GM12878 (cell line): ENCODE measurements at regions not wholly inside any gene's neighbourhood (a gene's known extent, or its start where the extent isn't known, plus 50 kb on each side); places are given as distances from the start of the nearest gene placed in this dataset.

ENCODE experiments used
- ATAC-seq: fragments of 200-7000 bp; cut with Tn5 transposase; 3 replicates; pipeline ENCODE4 v1.9.1; 2020; ENCODE audit warnings: mild to moderate bottlenecking, moderate library complexity
- BruUV-seq: library from RNA; stranded (reverse); fragments of 400-500 nt; replicated peaks from 2 replicates; lab custom pipeline; 2021; lab: Mats Ljungman, UMichigan
- CTCF ChIA-PET: fragments of 300-600 bp; sonication (Branson Sonifier 250); formaldehyde crosslinking; extraction: SDS; loops from one replicate; lab custom pipeline; 2021; ENCODE audit warnings: inconsistent platforms; lab: Yijun Ruan, JAX
- POLR2A ChIA-PET: fragments of 350-600 bp; formaldehyde crosslinking; extraction: SDS; loops from one replicate; lab custom pipeline; 2021; ENCODE audit warnings: inconsistent platforms; lab: Charles Lee
- RAD21 ChIA-PET: fragments of 300-600 bp; sonication (Branson Sonifier 250); formaldehyde crosslinking; loops from one replicate; lab custom pipeline; 2023; ENCODE audit warnings: antibody characterized with exemption; ENCODE audit not compliant: unreplicated experiment; lab: Charles Lee
- SMC1A ChIA-PET: fragments of 300-600 bp; sonication (Branson Sonifier 250); formaldehyde crosslinking; loops from one replicate; lab custom pipeline; 2023; ENCODE audit not compliant: unreplicated experiment, uncharacterized antibody; lab: Charles Lee
- DNase-seq: peaks from one replicate; pipeline ENCODE4 v3.0.0-alpha.2; 2011; ENCODE audit warnings: low read depth, low spot score
- FAIRE-seq: peaks from 3 replicates; lab custom pipeline; 2011; peaks lifted over from hg19 to GRCh38; lab: Jason Lieb, UNC
- H2AFZ ChIP-seq: 2 replicates; pipeline ENCODE4 v1.6.0; 2011; ENCODE audit warnings: low read depth, low read length, control low read depth; ENCODE audit not compliant: control insufficient read depth
- H3K27ac ChIP-seq: 2 replicates; pipeline ENCODE4 v1.5.1; 2011; ENCODE audit warnings: control low read depth; ENCODE audit not compliant: control insufficient read depth, insufficient read depth
- H3K27me3 ChIP-seq, 2 experiments: replicated peaks in 1 of 2; 2 replicates each; pipeline versions ENCODE4 v1.6.0 to v1.6.1; 2011; ENCODE audit warnings: low read length in 1 of 2; ENCODE audit not compliant: control insufficient read depth in 2 of 2, insufficient read depth in 2 of 2
- H3K36me3 ChIP-seq, 2 experiments: 2 replicates each; pipeline ENCODE4 v1.5.1; 2011; ENCODE audit warnings: low read length in 1 of 2; ENCODE audit not compliant: control insufficient read depth in 2 of 2, insufficient read depth in 2 of 2
- H3K4me1 ChIP-seq: 2 replicates; pipeline ENCODE4 v1.6.1; 2011; ENCODE audit warnings: mild to moderate bottlenecking, low read length, moderate library complexity, mixed read lengths; ENCODE audit not compliant: control insufficient read depth, insufficient read depth
- H3K4me2 ChIP-seq: 2 replicates; pipeline ENCODE4 v1.6.0; 2011; ENCODE audit warnings: control low read depth; ENCODE audit not compliant: control insufficient read depth, insufficient read depth
- H3K4me3 ChIP-seq: fragments of 200-600 bp; sonication (generic); 2 replicates; pipeline ENCODE4 v1.5.1; 2016
- H3K79me2 ChIP-seq: 2 replicates; pipeline ENCODE4 v1.6.0; 2011; ENCODE audit warnings: low read length; ENCODE audit not compliant: control insufficient read depth, insufficient read depth
- H3K9ac ChIP-seq: 2 replicates; pipeline ENCODE4 v1.8.0; 2011; ENCODE audit warnings: low read length, control low read depth, mixed read lengths; ENCODE audit not compliant: control insufficient read depth, insufficient read depth
- H3K9me3 ChIP-seq: replicated peaks from 3 replicates; pipeline ENCODE4 v1.5.1; 2011; ENCODE audit warnings: mild to moderate bottlenecking, low read length; ENCODE audit not compliant: control insufficient read depth, insufficient read depth
- H4K20me1 ChIP-seq: 2 replicates; pipeline ENCODE4 v1.6.0; 2011; ENCODE audit not compliant: control insufficient read depth, insufficient read depth
- BRCA1 ChIP-seq: IDR thresholded peaks from 2 replicates; pipeline ENCODE4 v1.6.1; 2011; ENCODE audit warnings: low read depth, low read length, improper control_type of control experiment
- DPF2 ChIP-seq: fragments of 450-650 bp; IDR thresholded peaks from 2 replicates; pipeline ENCODE4 v1.6.1; 2017; ENCODE audit warnings: mild to moderate bottlenecking
- EP300 ChIP-seq, 2 experiments: fragments of 150-350 bp in 1 of 2; IDR thresholded peaks; 2 replicates each; pipeline ENCODE4 v1.6.1; 2011 to 2012; ENCODE audit warnings: low read depth in 2 of 2, low read length in 2 of 2, borderline replicate concordance in 1 of 2, improper control_type of control experiment in 1 of 2, inconsistent platforms in 1 of 2; ENCODE audit not compliant: control insufficient read depth in 1 of 2
- EZH2 ChIP-seq: IDR thresholded peaks from 2 replicates; pipeline ENCODE4 v1.6.1; 2012; ENCODE audit warnings: low read depth, mild to moderate bottlenecking, control low read depth, inconsistent platforms, low read length, borderline replicate concordance; ENCODE audit not compliant: control insufficient read depth
- FOXK2 ChIP-seq: fragments of 450-650 bp; IDR thresholded peaks from 2 replicates; pipeline ENCODE4 v1.6.1; 2017; ENCODE audit warnings: mild to moderate bottlenecking, moderate library complexity
- GABPA ChIP-seq: IDR thresholded peaks from 2 replicates; pipeline ENCODE4 v1.6.1; 2014; ENCODE audit warnings: antibody characterized with exemption, low read depth, mild to moderate bottlenecking, inconsistent platforms
- MEF2B ChIP-seq: fragments of 450-650 bp; IDR thresholded peaks from 2 replicates; pipeline ENCODE4 v1.6.1; 2018; ENCODE audit warnings: mild to moderate bottlenecking, moderate library complexity; ENCODE audit not compliant: partially characterized antibody, poor library complexity, severe bottlenecking
- MYB ChIP-seq: fragments of 150-350 bp; IDR thresholded peaks from 2 replicates; pipeline ENCODE4 v1.6.1; 2014; ENCODE audit warnings: mild to moderate bottlenecking, low read depth, low read length, borderline replicate concordance
- NFYA ChIP-seq: IDR thresholded peaks from 2 replicates; pipeline ENCODE4 v1.6.1; 2011; ENCODE audit warnings: low read depth, mild to moderate bottlenecking, low read length, improper control_type of control experiment, borderline replicate concordance
- NFYB ChIP-seq: IDR thresholded peaks from 2 replicates; pipeline ENCODE4 v1.6.1; 2011; ENCODE audit warnings: low read depth, mild to moderate bottlenecking, low read length, improper control_type of control experiment, moderate library complexity; ENCODE audit not compliant: insufficient read depth
- SMAD5 ChIP-seq: IDR thresholded peaks from 2 replicates; pipeline ENCODE4 v1.6.1; 2016; ENCODE audit warnings: antibody characterized with exemption, low read depth
- SREBF1 ChIP-seq: IDR thresholded peaks from 2 replicates; pipeline ENCODE4 v1.6.1; 2012; ENCODE audit warnings: mild to moderate bottlenecking, low read length
- TARDBP ChIP-seq: IDR thresholded peaks from 2 replicates; pipeline ENCODE4 v1.6.1; 2016; ENCODE audit warnings: borderline replicate concordance
- ZBED1 ChIP-seq: IDR thresholded peaks from 2 replicates; pipeline ENCODE4 v1.6.1; 2016; ENCODE audit warnings: borderline replicate concordance
- ZNF207 ChIP-seq: fragments of 450-650 bp; IDR thresholded peaks from 2 replicates; pipeline ENCODE4 v1.6.1; 2014; ENCODE audit warnings: antibody characterized with exemption, mild to moderate bottlenecking, borderline replicate concordance
- ZNF217 ChIP-seq: fragments of 450-650 bp; IDR thresholded peaks from 2 replicates; pipeline ENCODE4 v1.6.1; 2017; ENCODE audit warnings: antibody characterized with exemption, mild to moderate bottlenecking
- ZNF24 ChIP-seq: fragments of 450-650 bp; IDR thresholded peaks from 2 replicates; pipeline ENCODE4 v1.6.1; 2017; ENCODE audit warnings: antibody characterized with exemption, mild to moderate bottlenecking
- ZNF384 ChIP-seq: IDR thresholded peaks from 2 replicates; pipeline ENCODE4 v1.6.1; 2012; ENCODE audit warnings: low read depth, mild to moderate bottlenecking, low read length, improper control_type of control experiment, borderline replicate concordance
- WGBS: methylation state at CpG from one replicate; pipeline ENCODE4 v1.1.6; 2016; ENCODE audit warnings: low lambda C conversion rate; ENCODE audit not compliant: insufficient replicate concordance, insufficient coverage; ENCODE audit errors: missing lambda C conversion rate; 5-methylcytosine and 5-hydroxymethylcytosine counted together
- in situ Hi-C: fragments of 300-500 bp; cut with MboI; formaldehyde crosslinking; loops from 9 replicates; pipeline ENCODE4 v1.14.3; 2018; ENCODE audit warnings: mixed read lengths
- intact Hi-C: fragments of 100-400 bp; cut with micrococcal nuclease; formaldehyde crosslinking; loops from one replicate; pipeline ENCODE4 v1.14.2; 2022; ENCODE audit not compliant: unreplicated experiment
- TF ChIP-seq, protein P1 (sequence below): IDR thresholded peaks from 2 replicates; pipeline ENCODE4 v1.6.1; 2012; ENCODE audit warnings: low read depth, low read length, improper control_type of control experiment
- TF ChIP-seq, protein P2 (sequence below): fragments of 450-650 bp; IDR thresholded peaks from 2 replicates; pipeline ENCODE4 v1.6.1; 2017; ENCODE audit warnings: low read depth, mild to moderate bottlenecking, moderate library complexity

DNA sequence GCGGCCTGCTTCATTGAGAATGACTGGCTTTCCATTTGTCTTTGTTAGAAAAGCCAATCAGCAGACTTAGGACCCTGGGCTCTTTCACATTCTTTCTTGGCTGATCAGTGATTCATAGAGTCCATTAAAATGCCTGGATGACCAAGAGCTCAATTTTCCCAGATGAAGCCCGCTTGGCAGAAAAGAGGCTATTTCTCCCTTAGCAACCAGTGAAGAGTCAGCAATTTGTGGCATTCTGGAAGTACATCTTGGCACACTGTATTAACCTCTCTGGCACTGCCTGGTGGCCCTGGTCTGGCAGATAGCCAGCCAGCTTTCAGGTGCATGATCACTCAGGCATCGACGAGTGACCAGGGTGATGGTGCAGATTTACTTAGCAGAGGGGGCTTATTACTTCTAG, 145.7 kb upstream of the PLAAT1 start (continued):
- TF ChIP-seq, protein P1, sequence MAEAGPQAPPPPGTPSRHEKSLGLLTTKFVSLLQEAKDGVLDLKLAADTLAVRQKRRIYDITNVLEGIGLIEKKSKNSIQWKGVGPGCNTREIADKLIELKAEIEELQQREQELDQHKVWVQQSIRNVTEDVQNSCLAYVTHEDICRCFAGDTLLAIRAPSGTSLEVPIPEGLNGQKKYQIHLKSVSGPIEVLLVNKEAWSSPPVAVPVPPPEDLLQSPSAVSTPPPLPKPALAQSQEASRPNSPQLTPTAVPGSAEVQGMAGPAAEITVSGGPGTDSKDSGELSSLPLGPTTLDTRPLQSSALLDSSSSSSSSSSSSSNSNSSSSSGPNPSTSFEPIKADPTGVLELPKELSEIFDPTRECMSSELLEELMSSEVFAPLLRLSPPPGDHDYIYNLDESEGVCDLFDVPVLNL, result no peak
- no peak for TF ChIP-seq MYB

DNA sequence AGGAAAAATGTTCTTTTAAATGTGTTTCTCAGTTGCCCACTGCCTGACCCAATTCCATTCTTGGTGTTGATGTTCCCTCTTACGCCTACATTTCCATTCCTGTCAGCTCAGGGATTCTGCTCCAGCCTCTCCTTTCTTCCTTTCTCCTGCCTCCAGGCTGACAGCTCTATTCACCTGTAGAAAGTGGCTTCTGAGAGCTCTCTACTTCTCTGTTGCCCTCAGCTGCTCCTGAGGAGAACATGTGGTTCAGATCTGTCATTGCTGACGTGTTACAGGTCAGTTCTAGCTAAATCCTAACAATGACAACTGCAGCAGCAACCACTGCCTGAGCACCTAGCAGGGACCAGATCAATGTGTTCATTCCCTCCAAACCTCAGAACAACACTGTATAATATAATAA, 144.9 kb upstream of the PLAAT1 start:
- Histone ChIP-seq H3K27ac (no peak overlapping the region), H3K4me1 (no peaks in the 10 kb centered on the region), H3K36me3 (no peaks in the 10 kb centered on the region), H3K9me3 (no peaks in the 10 kb centered on the region), H2AFZ (no peak overlapping the region), H3K4me3 (no peak overlapping the region), H3K4me2 (no peak overlapping the region), H3K9ac (no peak overlapping the region), H4K20me1 (no peaks in the 10 kb centered on the region), H3K27me3 (no peaks in the 10 kb centered on the region), H3K79me2 (no peaks in the 10 kb centered on the region)
- in situ Hi-C loops, result no loop called here
- RAD21 ChIA-PET, result no interaction called here
- no TSS peak for BruUV-seq
- intact Hi-C loops, result no loop called here
- no peak for TF ChIP-seq ZNF207
- no peak for TF ChIP-seq NFYB
- no peak for TF ChIP-seq EZH2
- no peak for TF ChIP-seq FOXK2
- TF ChIP-seq GABPA, result no peak
- no peak for TF ChIP-seq BRCA1
- no peak for TF ChIP-seq DPF2
- TF ChIP-seq SMAD5, result no peak
- no peak for TF ChIP-seq MYB
- TF ChIP-seq ZNF384, result no peak
- TF ChIP-seq MEF2B, result no peak
- TF ChIP-seq, protein P2, sequence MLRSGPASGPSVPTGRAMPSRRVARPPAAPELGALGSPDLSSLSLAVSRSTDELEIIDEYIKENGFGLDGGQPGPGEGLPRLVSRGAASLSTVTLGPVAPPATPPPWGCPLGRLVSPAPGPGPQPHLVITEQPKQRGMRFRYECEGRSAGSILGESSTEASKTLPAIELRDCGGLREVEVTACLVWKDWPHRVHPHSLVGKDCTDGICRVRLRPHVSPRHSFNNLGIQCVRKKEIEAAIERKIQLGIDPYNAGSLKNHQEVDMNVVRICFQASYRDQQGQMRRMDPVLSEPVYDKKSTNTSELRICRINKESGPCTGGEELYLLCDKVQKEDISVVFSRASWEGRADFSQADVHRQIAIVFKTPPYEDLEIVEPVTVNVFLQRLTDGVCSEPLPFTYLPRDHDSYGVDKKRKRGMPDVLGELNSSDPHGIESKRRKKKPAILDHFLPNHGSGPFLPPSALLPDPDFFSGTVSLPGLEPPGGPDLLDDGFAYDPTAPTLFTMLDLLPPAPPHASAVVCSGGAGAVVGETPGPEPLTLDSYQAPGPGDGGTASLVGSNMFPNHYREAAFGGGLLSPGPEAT, result no peak
- TF ChIP-seq SREBF1, result no peak
- TF ChIP-seq TARDBP, result no peak
- no peak for TF ChIP-seq ZBED1
- no peak for TF ChIP-seq ZNF24
- TF ChIP-seq NFYA, result no peak
- TF ChIP-seq EP300 (IDR thresholded peaks at IDR 0.05; ENCODE audit: borderline replicate concordance in 1 of 2, control insufficient read depth in 1 of 2, low read depth in 2 of 2, low read length in 2 of 2), result no peak
- no peak for TF ChIP-seq ZNF217
- FAIRE-seq, result no peak
- whole genome bisulfite sequencing, result 4% methylated on average over 2 of the region's 2 CpGs
- SMC1A ChIA-PET, result interaction anchor here (0.7 kb wide), 1 partner anchor 283 kb away, joined by 3 read pairs; no protein-coding TSS in a partner anchor
- CTCF ChIA-PET, result no interaction called here
- no peak for DNase-seq
- ATAC-seq, result no peak
- POLR2A ChIA-PET, result no interaction called here
